ENCODE measurements at regions not wholly inside any gene's neighbourhood (a gene's known extent, or its start where the extent isn't known, plus 50 kb on each side); places are given as distances from the start of the nearest gene placed in this dataset.
A peak's percentile ranks its signal among the peaks of the same experiment; 100 is the strongest.
"Not testable (repeated sequence)": the region's sequence is repeated elsewhere in the genome, so short reads cannot be mapped to it uniquely, and the experiment has no call there.

DNA sequence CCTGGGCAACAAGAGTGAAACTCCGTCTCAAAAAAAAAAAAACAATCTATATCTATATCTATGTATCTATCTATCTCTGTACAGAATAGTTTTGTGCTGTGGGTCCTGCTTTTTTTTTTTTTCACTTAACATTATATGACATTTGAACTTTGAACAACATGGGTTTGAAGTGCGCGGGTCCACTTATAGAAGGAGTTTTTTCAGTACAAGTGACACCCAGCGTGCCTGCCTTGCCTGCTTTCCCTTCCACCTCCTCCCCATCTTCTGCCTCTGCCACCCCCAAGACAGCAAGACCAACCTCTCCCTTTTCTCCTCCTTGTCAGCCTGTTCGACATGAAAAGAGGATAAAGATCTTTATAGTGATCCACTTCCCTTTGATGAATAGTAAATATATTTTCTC, 102.2 kb upstream of the KCNG1 start:
- Histone ChIP-seq H3K9me3 (ENCODE audit: control insufficient read depth, low read depth, low read length) (no peaks in the 10 kb centered on the region), H3K27ac (ENCODE audit: control insufficient read depth, insufficient read depth, low read length) (no peak overlapping the region), H3K79me2 (ENCODE audit: control insufficient read depth, insufficient read depth, low read length) (no peaks in the 10 kb centered on the region), H3K9ac (ENCODE audit: control insufficient read depth, extremely low read depth, insufficient read depth, low read length) (no peak overlapping the region), H3K36me3 (ENCODE audit: control insufficient read depth in 2 of 2, extremely low read depth in 1 of 2, insufficient read depth in 2 of 2, low read length in 2 of 2) (no peaks in the 10 kb centered on the region), H3K4me2 (ENCODE audit: control insufficient read depth, extremely low read depth, insufficient read depth, low read depth, low read length) (no peak overlapping the region), H3K4me3 (ENCODE audit: control insufficient read depth in 2 of 3, extremely low read depth in 1 of 3, insufficient read depth in 2 of 3, low read depth in 1 of 3, low read length in 3 of 3) (no peak overlapping the region), H2AFZ (ENCODE audit: control insufficient read depth, low read length) (no peak overlapping the region), H3K9me1 (ENCODE audit: control insufficient read depth, extremely low read depth, insufficient read depth, low read length) (no peaks in the 10 kb centered on the region), H4K20me1 (ENCODE audit: control insufficient read depth, extremely low read depth, insufficient read depth, low read length) (no peaks in the 10 kb centered on the region), H3K4me1 (ENCODE audit: control insufficient read depth, extremely low read depth, insufficient read depth, low read length) (peaks cover 32% of the 10 kb centered on the region), H3K27me3 (ENCODE audit: control insufficient read depth, extremely low read depth, insufficient read depth, low read length) (no peaks in the 10 kb centered on the region)
- dilution Hi-C loops (cut with MboI; ENCODE audit: extremely low pct_ligation_motif_present, low sequenced_read_pairs), result no loop called here
- DNase-seq (ENCODE audit: low read depth, low spot score) (no peak), FAIRE-seq (no peak)
- TF ChIP-seq EZH2 (IDR thresholded peaks at IDR 0.05; ENCODE audit: low read length), result no peak
- TF ChIP-seq, protein P1, sequence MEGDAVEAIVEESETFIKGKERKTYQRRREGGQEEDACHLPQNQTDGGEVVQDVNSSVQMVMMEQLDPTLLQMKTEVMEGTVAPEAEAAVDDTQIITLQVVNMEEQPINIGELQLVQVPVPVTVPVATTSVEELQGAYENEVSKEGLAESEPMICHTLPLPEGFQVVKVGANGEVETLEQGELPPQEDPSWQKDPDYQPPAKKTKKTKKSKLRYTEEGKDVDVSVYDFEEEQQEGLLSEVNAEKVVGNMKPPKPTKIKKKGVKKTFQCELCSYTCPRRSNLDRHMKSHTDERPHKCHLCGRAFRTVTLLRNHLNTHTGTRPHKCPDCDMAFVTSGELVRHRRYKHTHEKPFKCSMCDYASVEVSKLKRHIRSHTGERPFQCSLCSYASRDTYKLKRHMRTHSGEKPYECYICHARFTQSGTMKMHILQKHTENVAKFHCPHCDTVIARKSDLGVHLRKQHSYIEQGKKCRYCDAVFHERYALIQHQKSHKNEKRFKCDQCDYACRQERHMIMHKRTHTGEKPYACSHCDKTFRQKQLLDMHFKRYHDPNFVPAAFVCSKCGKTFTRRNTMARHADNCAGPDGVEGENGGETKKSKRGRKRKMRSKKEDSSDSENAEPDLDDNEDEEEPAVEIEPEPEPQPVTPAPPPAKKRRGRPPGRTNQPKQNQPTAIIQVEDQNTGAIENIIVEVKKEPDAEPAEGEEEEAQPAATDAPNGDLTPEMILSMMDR (optimal IDR thresholded peaks at IDR 0.05 in 1 of 3, IDR thresholded peaks at IDR 0.05 in 1 of 3, conservative IDR thresholded peaks at IDR 0.05 in 1 of 3; ENCODE audit: extremely low read depth in 1 of 3, insufficient read depth in 2 of 3, low read length in 3 of 3), result no peak

DNA sequence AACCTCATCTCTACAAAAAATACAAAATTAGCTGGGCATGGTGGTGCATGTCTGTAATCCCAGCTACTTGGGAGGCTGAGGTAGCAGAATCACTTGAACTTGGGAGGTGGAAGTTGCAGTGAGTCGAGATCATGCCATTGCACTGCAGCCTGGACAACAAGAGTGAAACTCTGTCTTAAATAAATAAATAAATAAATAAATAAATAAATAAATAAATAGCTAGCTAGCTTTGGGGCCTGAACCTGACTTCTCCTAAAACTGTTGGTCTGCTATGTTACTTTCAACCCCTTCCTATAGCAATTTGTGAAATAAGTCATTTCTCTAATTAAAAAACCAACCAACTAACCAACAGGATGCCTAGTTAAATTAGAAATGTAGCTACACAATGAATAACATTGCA, 101.0 kb upstream of the KCNG1 start:
- H3K27ac ChIP-seq (ENCODE audit: control insufficient read depth, insufficient read depth, low read length); H2AFZ ChIP-seq (ENCODE audit: control insufficient read depth, low read length); H3K36me3 ChIP-seq (ENCODE audit: control insufficient read depth in 2 of 2, extremely low read depth in 1 of 2, insufficient read depth in 2 of 2, low read length in 2 of 2); H3K79me2 ChIP-seq (ENCODE audit: control insufficient read depth, insufficient read depth, low read length); H3K4me3 ChIP-seq (ENCODE audit: control insufficient read depth in 2 of 3, extremely low read depth in 1 of 3, insufficient read depth in 2 of 3, low read depth in 1 of 3, low read length in 3 of 3); H3K9me3 ChIP-seq (ENCODE audit: control insufficient read depth, low read depth, low read length); DNase-seq (ENCODE audit: low read depth, low spot score); dilution Hi-C loops (cut with MboI; ENCODE audit: extremely low pct_ligation_motif_present, low sequenced_read_pairs); H4K20me1 ChIP-seq (ENCODE audit: control insufficient read depth, extremely low read depth, insufficient read depth, low read length); H3K4me2 ChIP-seq (ENCODE audit: control insufficient read depth, extremely low read depth, insufficient read depth, low read depth, low read length); H3K9me1 ChIP-seq (ENCODE audit: control insufficient read depth, extremely low read depth, insufficient read depth, low read length); FAIRE-seq; H3K9ac ChIP-seq (ENCODE audit: control insufficient read depth, extremely low read depth, insufficient read depth, low read length); H3K27me3 ChIP-seq (ENCODE audit: control insufficient read depth, extremely low read depth, insufficient read depth, low read length): not testable (repeated sequence)
- H3K4me1 ChIP-seq (ENCODE audit: control insufficient read depth, extremely low read depth, insufficient read depth, low read length), result peaks cover 30% of the 10 kb centered on the region

DNA sequence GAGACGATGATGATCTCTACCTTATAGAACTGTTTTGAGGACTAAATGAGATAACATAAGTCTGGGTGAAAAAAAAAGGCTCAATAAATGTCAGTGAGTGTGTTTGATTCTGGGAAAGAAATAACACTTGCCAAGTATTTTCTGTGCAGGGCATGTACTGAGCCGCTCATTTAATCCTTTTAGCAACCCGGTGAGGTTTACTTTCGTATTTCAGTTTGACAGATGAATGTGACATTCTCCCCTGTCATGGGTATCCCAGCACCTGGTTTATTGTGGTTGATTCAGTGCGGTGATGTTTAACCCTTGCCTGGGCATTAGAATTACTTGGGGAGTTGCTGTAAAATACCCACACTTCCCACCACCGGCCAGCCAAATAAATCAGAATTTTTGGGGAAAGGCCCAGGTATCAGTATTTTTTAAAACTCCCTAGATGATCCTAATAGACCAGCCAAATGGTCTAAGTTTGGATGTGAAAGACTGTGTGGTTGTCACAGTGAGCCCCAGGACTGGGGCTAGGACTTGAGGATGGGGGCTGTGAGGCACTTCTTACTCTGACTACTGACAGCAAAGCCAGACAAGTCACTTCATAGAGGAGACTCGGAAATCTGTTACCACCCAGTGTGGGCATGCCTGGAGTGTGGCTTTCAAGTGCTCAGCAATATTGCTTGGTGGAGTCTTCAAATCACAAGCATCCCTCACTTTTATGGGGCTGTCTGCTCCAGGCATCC, 100.2 kb upstream of the KCNG1 start:
- no peaks in the 10 kb centered on the region for H3K9me1 ChIP-seq (ENCODE audit: control insufficient read depth, extremely low read depth, insufficient read depth, low read length)
- no peaks in the 10 kb centered on the region for H3K36me3 ChIP-seq (ENCODE audit: control insufficient read depth in 2 of 2, extremely low read depth in 1 of 2, insufficient read depth in 2 of 2, low read length in 2 of 2)
- H3K9ac ChIP-seq (ENCODE audit: control insufficient read depth, extremely low read depth, insufficient read depth, low read length), result no peak overlapping the region
- H3K4me1 ChIP-seq (ENCODE audit: control insufficient read depth, extremely low read depth, insufficient read depth, low read length), result peaks cover 23% of the 10 kb centered on the region
- H3K27ac ChIP-seq (ENCODE audit: control insufficient read depth, insufficient read depth, low read length), result no peak overlapping the region
- no peak overlapping the region for H2AFZ ChIP-seq (ENCODE audit: control insufficient read depth, low read length)
- H3K4me2 ChIP-seq (ENCODE audit: control insufficient read depth, extremely low read depth, insufficient read depth, low read depth, low read length), result no peak overlapping the region
- no peaks in the 10 kb centered on the region for H4K20me1 ChIP-seq (ENCODE audit: control insufficient read depth, extremely low read depth, insufficient read depth, low read length)
- FAIRE-seq, result peak; percentile 17
- no peak overlapping the region for H3K4me3 ChIP-seq (ENCODE audit: control insufficient read depth in 2 of 3, extremely low read depth in 1 of 3, insufficient read depth in 2 of 3, low read depth in 1 of 3, low read length in 3 of 3)
- H3K9me3 ChIP-seq (ENCODE audit: control insufficient read depth, low read depth, low read length), result no peaks in the 10 kb centered on the region
- dilution Hi-C loops (cut with MboI; ENCODE audit: extremely low pct_ligation_motif_present, low sequenced_read_pairs), result no loop called here
- no peak for DNase-seq (ENCODE audit: low read depth, low spot score)
- peaks cover 4% of the 10 kb centered on the region for H3K27me3 ChIP-seq (ENCODE audit: control insufficient read depth, extremely low read depth, insufficient read depth, low read length)
- TF ChIP-seq, protein P1 (optimal IDR thresholded peaks at IDR 0.05 in 1 of 3, IDR thresholded peaks at IDR 0.05 in 1 of 3, conservative IDR thresholded peaks at IDR 0.05 in 1 of 3; ENCODE audit: extremely low read depth in 1 of 3, insufficient read depth in 2 of 3, low read length in 3 of 3), result no peak
- no peak for TF ChIP-seq EZH2 (IDR thresholded peaks at IDR 0.05; ENCODE audit: low read length)
- no peaks in the 10 kb centered on the region for H3K79me2 ChIP-seq (ENCODE audit: control insufficient read depth, insufficient read depth, low read length)
